Astrocyte (in vitro differentiated cells and primary cell): ENCODE measurements at regions not wholly inside any gene's neighbourhood (a gene's known extent, or its start where the extent isn't known, plus 50 kb on each side); places are given as distances from the start of the nearest gene placed in this dataset.

Experiments
- EZH2 ChIP-seq: IDR thresholded peaks from 2 replicates; pipeline ENCODE4 v1.6.1; 2012; ENCODE audit warnings: mild to moderate bottlenecking, low read length, inconsistent platforms; ENCODE audit not compliant: insufficient read depth
- TF ChIP-seq, protein P1 (sequence below): IDR thresholded peaks from 2 replicates; pipeline ENCODE4 v1.5.1; 2011; ENCODE audit warnings: low read depth, mild to moderate bottlenecking, inconsistent platforms, low read length, moderate library complexity; ENCODE audit not compliant: insufficient read depth

DNA sequence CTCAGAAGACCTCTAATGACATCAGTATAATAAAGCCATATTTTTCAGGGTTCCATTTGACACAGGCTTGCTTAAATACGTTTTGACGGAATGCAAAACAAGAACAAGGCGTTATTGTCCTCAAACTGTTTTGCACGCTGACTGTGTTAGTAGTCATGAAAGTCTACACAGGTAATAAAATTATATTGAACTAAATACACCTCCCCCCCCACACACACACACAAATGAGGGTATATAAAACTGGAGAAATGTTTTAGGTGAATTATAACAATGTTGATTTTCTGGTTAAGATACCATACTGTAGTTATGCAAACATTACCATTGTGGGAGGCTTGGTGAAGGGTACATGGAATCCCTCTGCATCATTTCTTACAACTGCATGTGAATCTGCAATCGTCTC, 257.1 kb upstream of the ARRDC4 start:
- TF ChIP-seq, protein P1, sequence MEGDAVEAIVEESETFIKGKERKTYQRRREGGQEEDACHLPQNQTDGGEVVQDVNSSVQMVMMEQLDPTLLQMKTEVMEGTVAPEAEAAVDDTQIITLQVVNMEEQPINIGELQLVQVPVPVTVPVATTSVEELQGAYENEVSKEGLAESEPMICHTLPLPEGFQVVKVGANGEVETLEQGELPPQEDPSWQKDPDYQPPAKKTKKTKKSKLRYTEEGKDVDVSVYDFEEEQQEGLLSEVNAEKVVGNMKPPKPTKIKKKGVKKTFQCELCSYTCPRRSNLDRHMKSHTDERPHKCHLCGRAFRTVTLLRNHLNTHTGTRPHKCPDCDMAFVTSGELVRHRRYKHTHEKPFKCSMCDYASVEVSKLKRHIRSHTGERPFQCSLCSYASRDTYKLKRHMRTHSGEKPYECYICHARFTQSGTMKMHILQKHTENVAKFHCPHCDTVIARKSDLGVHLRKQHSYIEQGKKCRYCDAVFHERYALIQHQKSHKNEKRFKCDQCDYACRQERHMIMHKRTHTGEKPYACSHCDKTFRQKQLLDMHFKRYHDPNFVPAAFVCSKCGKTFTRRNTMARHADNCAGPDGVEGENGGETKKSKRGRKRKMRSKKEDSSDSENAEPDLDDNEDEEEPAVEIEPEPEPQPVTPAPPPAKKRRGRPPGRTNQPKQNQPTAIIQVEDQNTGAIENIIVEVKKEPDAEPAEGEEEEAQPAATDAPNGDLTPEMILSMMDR: no peak
- no peak for TF ChIP-seq EZH2
